ENCODE measurements at regions not wholly inside any gene's neighbourhood (a gene's known extent, or its start where the extent isn't known, plus 50 kb on each side); places are given as distances from the start of the nearest gene placed in this dataset.
"Not testable (repeated sequence)": the region's sequence is repeated elsewhere in the genome, so short reads cannot be mapped to it uniquely, and the experiment has no call there.

- DNase-seq (ENCODE audit: low spot score) = no peak
Measured at GRCh38 chr7:124635416-124635815, 130.2 kb downstream of the GPR37 start.

GRCh38 chr7:124633740-124634139, 131.9 kb downstream of the GPR37 start:
- no peak for DNase-seq (ENCODE audit: low spot score)

GRCh38 chr7:124630395-124630794, 135.2 kb downstream of the GPR37 start:
- no peak for DNase-seq (ENCODE audit: low spot score)

GRCh38 chr7:124618871-124619270, 146.7 kb downstream of the GPR37 start:
- DNase-seq (ENCODE audit: low spot score) = no peak

GRCh38 chr7:124618051-124618450, 147.5 kb downstream of the GPR37 start:
- not testable (repeated sequence) for DNase-seq (ENCODE audit: low spot score)

GRCh38 chr7:124603066-124603465, 162.5 kb downstream of the GPR37 start:
- no peak for DNase-seq (ENCODE audit: low spot score)

- no peak for DNase-seq (ENCODE audit: low spot score)
Measured at GRCh38 chr7:124597509-124597908, 168.1 kb downstream of the GPR37 start.

- DNase-seq (ENCODE audit: low spot score) = no peak
Measured at GRCh38 chr7:124596881-124597280, 168.7 kb downstream of the GPR37 start.

- no peak for DNase-seq (ENCODE audit: low spot score)
Measured at GRCh38 chr7:124590814-124591213, 174.8 kb downstream of the GPR37 start.

- no peak for DNase-seq (ENCODE audit: low spot score)
Measured at GRCh38 chr7:124577256-124577655, 188.3 kb downstream of the GPR37 start.

- no peak for DNase-seq (ENCODE audit: low spot score)
Measured at GRCh38 chr7:124575176-124575575, 190.4 kb downstream of the GPR37 start.

GRCh38 chr7:124570558-124570957, 195.0 kb downstream of the GPR37 start:
- no peak for DNase-seq (ENCODE audit: low spot score)

- DNase-seq (ENCODE audit: low spot score) = no peak
Measured at GRCh38 chr7:124566583-124566982, 199.0 kb downstream of the GPR37 start.

GRCh38 chr7:124557587-124557986, 208.0 kb downstream of the GPR37 start:
- no peak for DNase-seq (ENCODE audit: low spot score)

GRCh38 chr7:124557101-124557500, 208.5 kb downstream of the GPR37 start:
- DNase-seq (ENCODE audit: low spot score) = no peak

GRCh38 chr7:124553502-124553901, 212.1 kb downstream of the GPR37 start:
- no peak for DNase-seq (ENCODE audit: low spot score)

GRCh38 chr7:124552217-124552616, 213.4 kb downstream of the GPR37 start:
- DNase-seq (ENCODE audit: low spot score) = no peak

GRCh38 chr7:124550036-124550435, 215.6 kb downstream of the GPR37 start:
- DNase-seq (ENCODE audit: low spot score) = peak; percentile 24

GRCh38 chr7:124542476-124542875, 223.1 kb downstream of the GPR37 start:
- no peak for DNase-seq (ENCODE audit: low spot score)

- DNase-seq (ENCODE audit: low spot score) = no peak
Measured at GRCh38 chr7:124536156-124536762, 229.3 kb downstream of the GPR37 start.

- no peak for DNase-seq (ENCODE audit: low spot score)
Measured at GRCh38 chr7:124532166-124532565, 233.4 kb downstream of the GPR37 start.

- no peak for DNase-seq (ENCODE audit: low spot score)
Measured at GRCh38 chr7:124516911-124517310, 248.7 kb downstream of the GPR37 start.

- DNase-seq (ENCODE audit: low spot score) = no peak
Measured at GRCh38 chr7:124515106-124515830, 250.3 kb downstream of the GPR37 start.

Data from SK-N-DZ (cell line).